ENCODE measurements at regions not wholly inside any gene's neighbourhood (a gene's known extent, or its start where the extent isn't known, plus 50 kb on each side); places are given as distances from the start of the nearest gene placed in this dataset.
"Not testable (repeated sequence)": the region's sequence is repeated elsewhere in the genome, so short reads cannot be mapped to it uniquely, and the experiment has no call there.

- not testable (repeated sequence) for DNase-seq (ENCODE audit: low read depth)
Observed at GRCh38 chr21:6483645-6484044, 4037.7 kb upstream of the TPTE start.

- DNase-seq (ENCODE audit: low read depth), result not testable (repeated sequence)
Observed at GRCh38 chr21:6486821-6487220, 4034.6 kb upstream of the TPTE start.

- not testable (repeated sequence) for DNase-seq (ENCODE audit: low read depth)
Observed at GRCh38 chr21:6492691-6493090, 4028.7 kb upstream of the TPTE start.

GRCh38 chr21:6493957-6494356 is 4027.4 kb upstream of the TPTE start:
- DNase-seq (ENCODE audit: low read depth), result not testable (repeated sequence)

- DNase-seq (ENCODE audit: low read depth), result not testable (repeated sequence)
Observed at GRCh38 chr21:6496356-6496755, 4025.0 kb upstream of the TPTE start.

GRCh38 chr21:6498716-6499115 is 4022.7 kb upstream of the TPTE start:
- not testable (repeated sequence) for DNase-seq (ENCODE audit: low read depth)

- DNase-seq (ENCODE audit: low read depth), result not testable (repeated sequence)
Observed at GRCh38 chr21:6499128-6499826, 4022.1 kb upstream of the TPTE start.

- DNase-seq (ENCODE audit: low read depth), result not testable (repeated sequence)
Observed at GRCh38 chr21:6499866-6500265, 4021.5 kb upstream of the TPTE start.

- DNase-seq (ENCODE audit: low read depth), result not testable (repeated sequence)
Observed at GRCh38 chr21:6500681-6501080, 4020.7 kb upstream of the TPTE start.

- DNase-seq (ENCODE audit: low read depth), result not testable (repeated sequence)
Observed at GRCh38 chr21:6506167-6506894, 4015.1 kb upstream of the TPTE start.

- not testable (repeated sequence) for DNase-seq (ENCODE audit: low read depth)
Observed at GRCh38 chr21:6507632-6508031, 4013.8 kb upstream of the TPTE start.

GRCh38 chr21:6521777-6522176 is 3999.6 kb upstream of the TPTE start:
- not testable (repeated sequence) for DNase-seq (ENCODE audit: low read depth)

- not testable (repeated sequence) for DNase-seq (ENCODE audit: low read depth)
Observed at GRCh38 chr21:6526213-6526612, 3995.2 kb upstream of the TPTE start.

GRCh38 chr21:6530655-6531054 is 3990.7 kb upstream of the TPTE start:
- DNase-seq (ENCODE audit: low read depth), result not testable (repeated sequence)

- DNase-seq (ENCODE audit: low read depth), result not testable (repeated sequence)
Observed at GRCh38 chr21:6533261-6533660, 3988.1 kb upstream of the TPTE start.

GRCh38 chr21:6538320-6538719 is 3983.1 kb upstream of the TPTE start:
- not testable (repeated sequence) for DNase-seq (ENCODE audit: low read depth)

- DNase-seq (ENCODE audit: low read depth), result not testable (repeated sequence)
Observed at GRCh38 chr21:6539688-6540087, 3981.7 kb upstream of the TPTE start.

GRCh38 chr21:6541036-6541435 is 3980.3 kb upstream of the TPTE start:
- not testable (repeated sequence) for DNase-seq (ENCODE audit: low read depth)

- DNase-seq (ENCODE audit: low read depth), result not testable (repeated sequence)
Observed at GRCh38 chr21:6545288-6545687, 3976.1 kb upstream of the TPTE start.

- DNase-seq (ENCODE audit: low read depth), result not testable (repeated sequence)
Observed at GRCh38 chr21:6551045-6551444, 3970.3 kb upstream of the TPTE start.

- not testable (repeated sequence) for DNase-seq (ENCODE audit: low read depth)
Observed at GRCh38 chr21:6553505-6554376, 3967.6 kb upstream of the TPTE start.

GRCh38 chr21:6554377-6554864 is 3967.0 kb upstream of the TPTE start:
- not testable (repeated sequence) for DNase-seq (ENCODE audit: low read depth)

Measured in iris pigment epithelial cell (primary cell).